ENCODE measurements at regions not wholly inside any gene's neighbourhood (a gene's known extent, or its start where the extent isn't known, plus 50 kb on each side); places are given as distances from the start of the nearest gene placed in this dataset.

- TF ChIP-seq CTCF (IDR thresholded peaks at IDR 0.05) (no peak), POLR2A (IDR thresholded peaks at IDR 0.05) (no peak)
Measured at GRCh38 chr5:13350767-13351166, 593.7 kb downstream of the DNAH5 start.

All from breast epithelium (tissue), 3 donors.